OCI-LY1 (cell line): ENCODE measurements at regions not wholly inside any gene's neighbourhood (a gene's known extent, or its start where the extent isn't known, plus 50 kb on each side); places are given as distances from the start of the nearest gene placed in this dataset.

Experiments used
- CTCF ChIP-seq: fragments of 200-600 bp; sonication (generic), shearing (Covaris generic); IDR thresholded peaks from 2 replicates; pipeline ENCODE4 v1.5.1; 2017; ENCODE audit warnings: mild to moderate bottlenecking, antibody characterized with exemption, low read length, moderate library complexity, mixed read lengths
- EZH2 ChIP-seq: fragments of 200-600 bp; sonication (generic), shearing (Covaris generic); IDR thresholded peaks from 2 replicates; pipeline ENCODE4 v1.8.0; 2017; ENCODE audit warnings: borderline replicate concordance, mixed run types, mild to moderate bottlenecking, antibody characterized with exemption, low read length, moderate library complexity, mixed read lengths

- TF ChIP-seq CTCF (no peak), EZH2 (no peak)
Observed at GRCh38 chr16:64534180-64534780, 587.6 kb downstream of the CDH11 start.
